ENCODE measurements at regions not wholly inside any gene's neighbourhood (a gene's known extent, or its start where the extent isn't known, plus 50 kb on each side); places are given as distances from the start of the nearest gene placed in this dataset.
"Not testable (repeated sequence)": the region's sequence is repeated elsewhere in the genome, so short reads cannot be mapped to it uniquely, and the experiment has no call there.

GRCh38 chr5:117741655-117742206 lies 1167.1 kb upstream of the SEMA6A start:
- no peak overlapping the region for H3K4me3 ChIP-seq (ENCODE audit: low read length)

GRCh38 chr5:117740268-117740667 lies 1165.6 kb upstream of the SEMA6A start:
- DNase-seq: peak; percentile 16
- Histone ChIP-seq H3K36me3 (ENCODE audit: control insufficient read depth, insufficient read depth, low read length) (no peaks in the 10 kb centered on the region), H3K27me3 (ENCODE audit: control insufficient read depth, insufficient read depth, low read length) (no peaks in the 10 kb centered on the region), H3K4me3 (ENCODE audit: low read length) (no peak overlapping the region), H3K4me1 (ENCODE audit: control insufficient read depth, insufficient read depth, low read length) (no peaks in the 10 kb centered on the region), H3K9me3 (replicated peaks; ENCODE audit: control insufficient read depth, low read depth, low read length) (no peaks in the 10 kb centered on the region), H3K27ac (ENCODE audit: low read length) (no peak overlapping the region)

More at GRCh38 chr5:117741655-117742206, 1167.1 kb upstream of the SEMA6A start:
- Histone ChIP-seq H3K4me1 (ENCODE audit: control insufficient read depth, insufficient read depth, low read length) (no peaks in the 10 kb centered on the region), H3K9me3 (replicated peaks; ENCODE audit: control insufficient read depth, low read depth, low read length) (no peaks in the 10 kb centered on the region), H3K36me3 (ENCODE audit: control insufficient read depth, insufficient read depth, low read length) (no peaks in the 10 kb centered on the region), H3K27me3 (ENCODE audit: control insufficient read depth, insufficient read depth, low read length) (no peaks in the 10 kb centered on the region), H3K27ac (ENCODE audit: low read length) (no peak overlapping the region)
- DNase-seq: no peak
- 75% methylated on average over 1 of the region's 1 CpG for WGBS (ENCODE audit: insufficient coverage)

DNA sequence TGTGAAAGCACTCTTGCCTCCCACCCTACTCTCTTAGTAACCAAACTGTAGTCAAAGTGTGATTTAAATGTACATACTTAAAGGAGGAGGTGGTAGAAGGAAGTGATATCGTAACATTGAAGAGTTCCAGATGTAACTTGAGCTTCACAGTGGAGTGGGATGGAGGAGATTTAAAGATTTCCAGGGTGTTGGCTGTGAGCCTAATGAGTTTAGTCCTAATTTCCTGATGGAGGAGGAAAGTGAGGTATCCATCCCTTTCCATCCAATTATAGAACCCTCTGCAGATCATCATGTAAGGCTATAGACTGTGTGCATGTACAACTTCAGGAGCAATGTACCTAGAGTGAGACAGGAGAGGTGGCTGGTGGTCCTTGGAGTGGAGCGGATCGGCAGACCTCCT lies 1163.9 kb upstream of the SEMA6A start:
- no peaks in the 10 kb centered on the region for H3K4me1 ChIP-seq (ENCODE audit: control insufficient read depth, insufficient read depth, low read length)
- H3K36me3 ChIP-seq (ENCODE audit: control insufficient read depth, insufficient read depth, low read length): no peaks in the 10 kb centered on the region
- no peaks in the 10 kb centered on the region for H3K27me3 ChIP-seq (ENCODE audit: control insufficient read depth, insufficient read depth, low read length)
- no peak overlapping the region for H3K4me3 ChIP-seq (ENCODE audit: low read length)
- no CpG with 5 or more reads among the region's 3 CpGs for WGBS (ENCODE audit: insufficient coverage)
- DNase-seq: no peak
- H3K27ac ChIP-seq (ENCODE audit: low read length): no peak overlapping the region
- no peaks in the 10 kb centered on the region for H3K9me3 ChIP-seq (replicated peaks; ENCODE audit: control insufficient read depth, low read depth, low read length)

DNA sequence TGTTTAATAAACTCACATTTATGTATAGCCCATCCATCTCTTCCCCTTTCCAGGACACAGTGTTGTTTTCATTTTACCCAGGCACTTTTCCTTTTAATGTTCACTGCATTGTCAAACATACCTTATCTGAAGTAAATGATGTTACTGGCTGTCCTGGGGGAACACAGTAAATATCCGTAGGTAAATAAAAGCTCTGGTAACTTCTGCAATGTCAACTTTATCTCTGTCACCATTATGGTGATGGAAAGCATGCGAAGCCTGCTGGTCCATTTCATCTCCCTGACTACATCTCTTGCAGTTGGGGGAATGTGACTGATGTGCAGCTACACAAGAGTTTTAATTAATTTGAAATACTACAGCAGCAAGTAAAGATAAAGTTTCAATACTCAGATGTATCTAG lies 1162.1 kb upstream of the SEMA6A start:
- no peak for DNase-seq
- H3K27ac ChIP-seq (ENCODE audit: low read length): no peak overlapping the region
- H3K9me3 ChIP-seq (replicated peaks; ENCODE audit: control insufficient read depth, low read depth, low read length): no peaks in the 10 kb centered on the region
- no CpG with 5 or more reads among the region's 2 CpGs for WGBS (ENCODE audit: insufficient coverage)
- H3K4me3 ChIP-seq (ENCODE audit: low read length): no peak overlapping the region
- no peaks in the 10 kb centered on the region for H3K4me1 ChIP-seq (ENCODE audit: control insufficient read depth, insufficient read depth, low read length)
- H3K27me3 ChIP-seq (ENCODE audit: control insufficient read depth, insufficient read depth, low read length): no peaks in the 10 kb centered on the region
- H3K36me3 ChIP-seq (ENCODE audit: control insufficient read depth, insufficient read depth, low read length): no peaks in the 10 kb centered on the region

DNA sequence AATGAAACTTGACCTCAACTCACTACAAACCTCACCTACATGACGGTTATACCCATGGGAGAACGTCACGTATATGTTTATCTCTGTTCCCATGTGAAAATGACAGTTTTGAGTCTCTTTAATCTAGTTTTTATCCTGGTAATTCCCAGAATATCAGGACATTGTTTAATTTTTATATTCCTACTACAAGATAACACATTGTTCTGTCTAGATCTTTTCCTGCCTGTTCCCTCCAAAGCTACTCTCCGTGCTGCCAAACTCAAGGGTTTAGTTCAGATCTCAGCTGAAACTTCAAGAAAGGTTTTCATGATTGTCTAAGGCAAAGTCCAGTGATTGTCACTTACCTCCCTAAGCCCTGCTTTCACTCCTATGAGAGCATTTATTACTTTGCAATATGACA lies 1159.4 kb upstream of the SEMA6A start:
- no peak for DNase-seq
- Histone ChIP-seq H3K27ac (ENCODE audit: low read length) (no peak overlapping the region), H3K36me3 (ENCODE audit: control insufficient read depth, insufficient read depth, low read length) (no peaks in the 10 kb centered on the region), H3K4me3 (ENCODE audit: low read length) (no peak overlapping the region), H3K27me3 (ENCODE audit: control insufficient read depth, insufficient read depth, low read length) (no peaks in the 10 kb centered on the region), H3K4me1 (ENCODE audit: control insufficient read depth, insufficient read depth, low read length) (no peaks in the 10 kb centered on the region), H3K9me3 (replicated peaks; ENCODE audit: control insufficient read depth, low read depth, low read length) (no peaks in the 10 kb centered on the region)
- WGBS (ENCODE audit: insufficient coverage): 67% methylated on average over 1 of the region's 4 CpGs

- H3K27me3 ChIP-seq (ENCODE audit: control insufficient read depth, insufficient read depth, low read length): no peaks in the 10 kb centered on the region
- H3K27ac ChIP-seq (ENCODE audit: low read length): peak overlapping the region; percentile 25
- H3K36me3 ChIP-seq (ENCODE audit: control insufficient read depth, insufficient read depth, low read length): no peaks in the 10 kb centered on the region
- no CpG with 5 or more reads among the region's 2 CpGs for WGBS (ENCODE audit: insufficient coverage)
- H3K9me3 ChIP-seq (replicated peaks; ENCODE audit: control insufficient read depth, low read depth, low read length): no peaks in the 10 kb centered on the region
- H3K4me3 ChIP-seq (ENCODE audit: low read length): no peak overlapping the region
- no peaks in the 10 kb centered on the region for H3K4me1 ChIP-seq (ENCODE audit: control insufficient read depth, insufficient read depth, low read length)
- DNase-seq: peak; percentile 81
Observed at GRCh38 chr5:117733051-117733450, 1158.4 kb upstream of the SEMA6A start.

DNA sequence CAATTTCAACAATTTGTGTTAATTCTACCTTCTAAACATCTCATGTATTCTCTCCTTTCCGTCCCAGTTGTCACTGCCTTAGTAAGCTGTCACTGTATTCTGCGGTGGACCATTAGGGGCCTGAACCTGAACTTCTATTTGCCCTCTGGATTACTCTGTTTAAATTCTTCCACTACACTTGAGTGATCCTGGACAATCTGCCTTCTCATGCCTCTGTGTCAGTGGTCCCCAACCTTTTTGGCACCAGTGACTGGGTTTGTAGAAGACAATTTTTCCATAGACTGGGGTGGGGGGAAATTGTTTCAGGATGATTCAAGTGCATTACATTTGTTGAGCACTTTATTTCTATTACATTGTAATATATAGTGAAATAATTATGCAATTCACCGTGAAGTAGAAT lies 1157.6 kb upstream of the SEMA6A start:
- Histone ChIP-seq H3K27ac (ENCODE audit: low read length) (no peak overlapping the region), H3K36me3 (ENCODE audit: control insufficient read depth, insufficient read depth, low read length) (no peaks in the 10 kb centered on the region), H3K27me3 (ENCODE audit: control insufficient read depth, insufficient read depth, low read length) (no peaks in the 10 kb centered on the region), H3K4me3 (ENCODE audit: low read length) (no peak overlapping the region), H3K9me3 (replicated peaks; ENCODE audit: control insufficient read depth, low read depth, low read length) (no peaks in the 10 kb centered on the region), H3K4me1 (ENCODE audit: control insufficient read depth, insufficient read depth, low read length) (no peaks in the 10 kb centered on the region)
- WGBS (ENCODE audit: insufficient coverage): 89% methylated on average over 2 of the region's 3 CpGs
- no peak for DNase-seq

- DNase-seq: peak; percentile 82
- no peaks in the 10 kb centered on the region for H3K27me3 ChIP-seq (ENCODE audit: control insufficient read depth, insufficient read depth, low read length)
- no peaks in the 10 kb centered on the region for H3K9me3 ChIP-seq (replicated peaks; ENCODE audit: control insufficient read depth, low read depth, low read length)
- no peaks in the 10 kb centered on the region for H3K36me3 ChIP-seq (ENCODE audit: control insufficient read depth, insufficient read depth, low read length)
- no peak overlapping the region for H3K27ac ChIP-seq (ENCODE audit: low read length)
- H3K4me3 ChIP-seq (ENCODE audit: low read length): no peak overlapping the region
- no CpG with 5 or more reads among the region's 2 CpGs for WGBS (ENCODE audit: insufficient coverage)
- H3K4me1 ChIP-seq (ENCODE audit: control insufficient read depth, insufficient read depth, low read length): no peaks in the 10 kb centered on the region
Observed at GRCh38 chr5:117731446-117731845, 1156.8 kb upstream of the SEMA6A start.

DNA sequence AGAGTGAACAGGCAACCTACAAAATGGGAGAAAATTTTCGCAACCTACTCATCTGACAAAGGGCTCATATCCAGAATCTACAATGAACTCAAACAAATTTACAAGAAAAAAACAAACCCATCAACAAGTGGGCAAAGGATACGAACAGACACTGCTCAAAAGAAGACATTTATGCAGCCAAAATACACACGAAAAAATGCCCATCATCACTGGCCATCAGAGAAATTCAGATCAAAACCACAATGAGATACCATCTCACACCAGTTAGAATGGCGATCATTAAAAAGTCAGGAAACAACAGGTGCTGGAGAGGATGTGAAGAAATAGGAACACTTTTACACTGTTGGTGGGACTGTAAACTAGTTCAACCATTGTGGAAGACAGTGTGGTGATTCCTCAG lies 1146.2 kb upstream of the SEMA6A start:
- no CpG with 5 or more reads among the region's 4 CpGs for WGBS (ENCODE audit: insufficient coverage)
- H3K4me3 ChIP-seq (ENCODE audit: low read length); H3K36me3 ChIP-seq (ENCODE audit: control insufficient read depth, insufficient read depth, low read length); H3K9me3 ChIP-seq (replicated peaks; ENCODE audit: control insufficient read depth, low read depth, low read length); DNase-seq; H3K27ac ChIP-seq (ENCODE audit: low read length); H3K4me1 ChIP-seq (ENCODE audit: control insufficient read depth, insufficient read depth, low read length); H3K27me3 ChIP-seq (ENCODE audit: control insufficient read depth, insufficient read depth, low read length): not testable (repeated sequence)

DNA sequence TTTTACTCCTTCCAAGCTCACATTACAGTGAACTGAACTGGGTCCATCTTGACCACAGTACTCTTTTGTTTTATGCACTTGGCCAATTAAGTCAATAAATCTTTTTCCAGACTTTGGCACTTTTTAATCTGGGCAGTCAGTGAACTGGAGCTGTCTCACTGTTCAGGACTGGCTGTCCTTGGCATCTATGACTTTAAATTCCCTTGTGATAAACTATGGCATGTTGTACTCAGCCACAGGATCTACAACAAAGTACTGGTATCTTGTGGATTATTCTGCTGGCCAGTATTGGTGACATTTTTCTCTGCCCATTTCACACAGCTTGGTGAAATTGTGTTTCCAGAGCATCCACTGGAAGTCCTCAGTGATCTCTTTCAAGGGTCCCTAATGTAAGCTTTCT lies 1144.8 kb upstream of the SEMA6A start:
- Histone ChIP-seq H3K27me3 (ENCODE audit: control insufficient read depth, insufficient read depth, low read length) (no peaks in the 10 kb centered on the region), H3K27ac (ENCODE audit: low read length) (no peak overlapping the region), H3K4me3 (ENCODE audit: low read length) (no peak overlapping the region)

GRCh38 chr5:117713585-117714198 lies 1139.1 kb upstream of the SEMA6A start:
- no peak overlapping the region for H3K27ac ChIP-seq (ENCODE audit: low read length)
- DNase-seq: no peak
- H3K4me1 ChIP-seq (ENCODE audit: control insufficient read depth, insufficient read depth, low read length): no peaks in the 10 kb centered on the region
- no peak overlapping the region for H3K4me3 ChIP-seq (ENCODE audit: low read length)
- H3K27me3 ChIP-seq (ENCODE audit: control insufficient read depth, insufficient read depth, low read length): no peaks in the 10 kb centered on the region
- no peaks in the 10 kb centered on the region for H3K36me3 ChIP-seq (ENCODE audit: control insufficient read depth, insufficient read depth, low read length)
- no CpG with 5 or more reads among the region's 3 CpGs for WGBS (ENCODE audit: insufficient coverage)
- peaks cover 20% of the 10 kb centered on the region for H3K9me3 ChIP-seq (replicated peaks; ENCODE audit: control insufficient read depth, low read depth, low read length)

More for the DNA sequence above, 1144.8 kb upstream of the SEMA6A start:
- Histone ChIP-seq H3K4me1 (ENCODE audit: control insufficient read depth, insufficient read depth, low read length) (no peaks in the 10 kb centered on the region), H3K36me3 (ENCODE audit: control insufficient read depth, insufficient read depth, low read length) (no peaks in the 10 kb centered on the region), H3K9me3 (replicated peaks; ENCODE audit: control insufficient read depth, low read depth, low read length) (peaks cover 10% of the 10 kb centered on the region)
- DNase-seq: no peak

Data from muscle of leg (tissue), 3 donors.